ENCODE measurements at regions not wholly inside any gene's neighbourhood (a gene's known extent, or its start where the extent isn't known, plus 50 kb on each side); places are given as distances from the start of the nearest gene placed in this dataset.
A peak's percentile ranks its signal among the peaks of the same experiment; 100 is the strongest.
"Not testable (repeated sequence)": the region's sequence is repeated elsewhere in the genome, so short reads cannot be mapped to it uniquely, and the experiment has no call there.

DNA sequence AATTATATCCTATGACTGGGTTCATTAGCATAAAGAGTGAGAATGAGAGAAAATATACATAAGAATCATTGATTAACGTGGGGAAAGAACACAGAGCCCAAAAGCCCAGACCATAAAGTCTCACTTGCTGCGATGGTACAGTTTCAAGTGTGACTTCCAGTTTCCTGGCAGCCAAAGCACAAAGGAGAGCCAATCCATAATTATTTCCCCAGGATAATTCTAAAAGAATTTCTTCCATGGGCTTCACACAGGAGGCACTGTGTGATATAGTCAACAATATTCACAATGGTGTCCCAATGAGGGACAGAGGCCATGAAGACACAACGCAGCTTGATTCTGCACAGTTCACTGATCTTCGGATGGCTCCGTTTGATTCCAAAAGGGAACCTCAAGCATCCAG, 321.6 kb downstream of the PLPP3 start:
- no peak for DNase-seq

DNA sequence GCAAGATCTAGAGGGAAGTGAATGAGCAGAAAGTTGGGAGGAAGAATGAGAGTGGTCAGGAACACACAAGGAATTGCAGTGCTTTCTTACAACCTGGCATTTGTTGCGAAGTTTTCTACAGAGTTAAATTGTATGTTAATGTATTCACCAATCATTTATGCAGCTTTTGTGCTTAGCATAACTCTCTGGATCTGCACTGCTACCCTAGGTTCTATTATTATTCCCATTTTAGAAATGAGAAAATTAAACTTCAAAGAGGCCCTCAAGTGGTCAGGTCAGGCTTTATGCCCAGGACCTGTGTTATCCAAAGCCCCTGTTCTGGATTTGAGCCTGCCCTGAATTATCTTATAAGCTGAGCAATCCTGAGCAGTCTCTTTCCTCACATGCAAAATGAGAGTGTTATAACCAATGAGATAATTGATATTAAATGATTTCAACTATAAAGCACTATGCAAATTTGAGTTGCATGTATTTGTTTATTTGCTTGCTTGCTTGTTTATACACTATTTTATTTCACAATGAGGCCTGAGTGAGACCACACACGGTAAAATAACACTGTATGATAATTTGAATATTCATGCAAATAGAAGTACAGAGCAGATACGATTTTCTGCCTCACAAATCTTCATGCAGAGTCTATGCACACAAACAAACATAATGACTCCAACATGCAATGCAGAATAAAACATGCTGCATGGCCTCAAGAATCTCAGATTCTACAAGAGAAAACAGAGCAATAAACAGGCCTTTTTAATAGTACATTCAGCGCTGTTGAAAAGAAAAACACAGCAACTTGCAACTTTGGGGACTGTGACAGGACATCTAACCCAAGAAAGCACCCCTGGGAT, 323.0 kb downstream of the PLPP3 start:
- DNase-seq, result peak; percentile 91

DNA sequence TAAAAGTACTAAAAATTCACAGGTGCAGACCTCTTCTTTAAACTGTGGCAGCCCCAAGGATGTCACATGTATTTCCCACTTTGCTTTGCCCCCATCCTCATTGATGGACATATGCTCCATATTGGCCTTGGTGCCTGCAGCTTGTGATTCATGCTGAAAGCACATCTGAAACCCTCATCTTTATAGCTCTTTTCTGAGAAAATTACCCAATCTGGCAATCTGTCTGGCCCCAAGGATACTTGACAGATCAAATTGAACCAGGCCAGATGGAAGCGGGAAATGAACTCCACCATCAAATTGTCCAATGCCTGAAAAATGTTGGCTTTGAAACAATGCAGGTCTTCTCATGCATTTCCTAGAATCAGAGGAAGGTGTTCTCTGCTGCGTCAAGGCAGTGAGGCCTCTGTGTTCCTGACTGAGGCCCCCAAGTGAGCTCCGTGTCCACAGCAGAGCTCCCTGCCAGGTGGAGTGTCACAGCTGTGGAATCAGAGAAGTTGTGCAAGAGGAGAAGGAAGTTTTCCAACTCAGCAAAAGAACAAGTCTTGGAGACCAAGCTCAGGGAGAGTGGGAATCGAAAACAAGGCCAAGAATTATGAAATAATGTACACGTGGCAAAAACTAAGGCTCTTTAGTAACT, 323.7 kb downstream of the PLPP3 start:
- DNase-seq, result no peak

DNA sequence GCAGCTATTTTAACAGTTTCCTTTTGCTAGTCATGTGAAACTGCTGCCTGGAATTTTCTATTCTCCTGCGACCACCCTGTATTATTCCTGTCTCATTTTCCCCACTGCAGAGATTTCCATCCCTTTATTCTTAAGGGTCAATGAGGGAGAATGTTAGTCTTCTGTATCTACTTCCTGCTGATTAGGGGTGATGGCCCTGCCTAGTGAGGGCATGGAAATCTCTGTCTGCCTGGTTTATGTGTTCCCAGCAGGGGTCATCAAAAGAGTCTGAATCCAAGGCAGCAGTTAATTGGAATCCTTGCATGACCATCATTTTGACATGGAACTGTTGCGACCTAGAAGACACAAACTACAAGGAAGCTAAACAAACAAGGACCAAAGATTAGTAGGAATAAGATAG, 325.2 kb downstream of the PLPP3 start:
- DNase-seq, result no peak

DNA sequence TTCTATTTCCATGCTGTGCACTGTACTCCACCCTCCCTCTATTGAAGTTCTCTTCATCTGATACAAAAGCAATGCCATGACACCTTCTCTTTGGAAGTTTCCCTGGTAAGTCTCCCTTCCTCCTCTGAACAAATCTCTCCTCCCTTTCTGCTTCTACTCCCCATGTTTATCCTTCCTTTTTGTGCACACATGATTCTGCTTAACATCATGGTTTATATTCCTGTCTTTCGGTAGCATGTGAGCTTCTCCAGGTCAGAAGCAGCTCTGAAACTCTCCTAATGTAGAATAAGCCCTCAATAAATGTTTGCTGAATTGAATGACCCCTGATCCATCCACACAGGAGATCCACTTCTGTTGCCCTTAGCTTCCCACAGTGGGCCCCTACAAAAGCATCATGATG, 328.6 kb downstream of the PLPP3 start:
- no peak for DNase-seq

DNA sequence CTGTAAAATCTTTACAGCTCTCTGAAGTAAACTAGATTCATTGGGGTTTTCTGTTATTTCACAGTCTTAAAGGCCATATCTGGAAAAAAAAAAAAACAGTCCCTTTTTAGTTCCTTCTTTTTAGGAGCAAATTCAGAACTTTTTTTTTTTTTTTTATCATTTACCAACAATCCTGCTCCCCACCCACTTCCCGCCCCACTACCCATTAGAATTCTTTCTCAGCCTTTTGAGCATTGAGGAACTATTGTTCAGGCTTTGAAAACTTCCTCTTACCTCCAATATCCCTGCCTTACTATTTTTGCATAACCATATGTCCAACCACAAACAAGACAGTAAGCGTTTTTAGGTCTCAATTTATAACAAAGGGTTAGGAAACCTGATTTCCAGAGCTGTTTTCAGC, 330.1 kb downstream of the PLPP3 start:
- DNase-seq, result no peak

DNA sequence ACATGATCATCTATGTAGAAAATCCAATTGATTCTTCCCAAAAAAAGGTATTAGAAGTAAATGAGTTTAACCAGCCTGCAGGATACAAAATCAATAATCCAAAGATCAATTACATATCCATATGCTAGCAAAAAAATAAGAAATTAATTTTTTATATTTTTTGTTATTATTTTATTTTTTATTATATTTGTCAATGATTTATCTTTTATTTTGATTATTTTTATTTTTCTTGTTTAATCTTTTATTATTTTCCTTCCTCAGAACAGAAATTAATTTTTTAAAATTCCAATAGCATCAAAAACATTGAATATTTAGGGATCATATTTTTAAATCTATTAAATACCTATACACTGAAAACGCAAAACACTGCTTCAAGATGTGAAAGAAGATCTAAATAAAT, 331.2 kb downstream of the PLPP3 start:
- DNase-seq, result no peak

DNA sequence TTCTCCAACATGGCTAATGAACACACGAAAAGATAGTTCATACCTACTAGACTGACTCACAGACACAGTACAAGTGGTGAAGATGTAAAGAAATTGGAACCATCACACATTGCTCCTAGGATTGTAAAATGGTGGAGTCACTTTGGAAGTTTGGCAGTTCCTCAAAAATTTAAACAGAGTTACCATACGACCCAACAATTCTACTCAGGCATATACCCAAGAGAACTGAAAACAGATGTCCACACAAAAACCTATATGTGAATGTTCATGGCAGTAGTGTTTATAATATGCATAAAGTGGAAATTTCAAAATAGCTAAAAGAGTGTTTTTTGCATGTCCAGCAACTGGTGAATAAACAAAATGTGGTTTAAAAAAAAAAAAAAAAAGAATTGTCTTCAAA, 332.6 kb downstream of the PLPP3 start:
- not testable (repeated sequence) for DNase-seq

DNA sequence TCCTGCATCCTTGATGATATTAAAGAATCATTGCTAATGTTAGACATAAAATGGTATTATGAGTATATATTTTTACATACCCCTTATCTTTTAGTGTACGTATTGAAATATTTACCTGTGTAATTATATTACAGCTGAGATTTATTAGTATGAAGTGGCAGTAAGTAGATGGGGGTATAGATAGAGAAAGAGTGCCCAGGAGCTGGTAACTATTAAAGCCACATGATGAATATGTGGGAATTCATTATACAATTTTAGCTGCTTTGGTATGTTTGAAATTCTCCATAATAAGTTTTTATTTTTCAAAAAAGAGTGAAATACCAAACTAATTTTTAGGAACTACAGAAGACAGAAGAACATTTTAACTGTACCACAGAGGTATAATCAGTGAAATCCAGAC, 339.0 kb downstream of the PLPP3 start:
- DNase-seq, result no peak

DNA sequence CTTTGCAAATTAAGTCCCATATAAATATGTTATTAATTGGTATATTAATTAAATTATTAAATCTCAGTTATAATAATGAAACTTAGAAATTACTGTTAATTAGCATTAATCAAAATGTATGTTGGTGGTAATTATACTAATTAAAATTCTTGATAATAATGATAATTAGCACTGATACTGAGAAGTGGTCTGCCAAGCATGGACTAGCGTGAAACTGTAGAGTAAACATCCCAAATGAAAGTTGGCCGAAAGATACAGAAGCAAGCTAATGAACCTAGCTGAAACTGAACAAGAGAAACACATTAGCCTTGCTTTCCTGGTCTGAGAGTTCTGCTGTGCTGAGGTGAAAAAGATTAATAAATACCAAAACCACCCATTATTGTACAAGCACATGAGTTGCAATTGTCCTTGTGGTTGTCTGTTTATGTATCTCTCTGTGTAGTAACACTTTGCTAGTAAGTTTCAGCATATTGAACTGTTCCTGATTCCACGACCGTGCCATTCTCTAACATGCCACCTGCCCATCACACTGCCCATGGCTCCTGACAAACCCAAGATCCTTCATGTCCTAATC, 341.8 kb downstream of the PLPP3 start:
- DNase-seq, result no peak

DNA sequence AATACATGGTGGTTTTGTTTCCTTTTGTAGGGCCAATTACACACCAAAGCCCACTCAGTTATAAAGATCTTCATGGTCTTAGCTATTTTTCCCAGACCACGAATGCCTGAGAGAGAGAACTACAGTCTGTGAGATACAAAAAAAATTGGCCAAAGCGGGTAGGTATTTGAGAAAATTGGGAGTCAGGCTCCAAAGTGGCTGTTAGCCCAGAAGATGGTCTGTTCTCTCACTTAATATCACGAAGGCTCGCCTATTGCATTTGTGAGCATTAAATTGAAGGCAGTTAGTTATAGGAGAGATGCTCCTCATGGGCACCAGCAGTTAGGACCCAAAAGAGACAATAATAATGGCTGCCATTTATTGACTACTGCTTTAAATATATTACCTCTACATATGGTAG, 342.7 kb downstream of the PLPP3 start:
- DNase-seq, result no peak

DNA sequence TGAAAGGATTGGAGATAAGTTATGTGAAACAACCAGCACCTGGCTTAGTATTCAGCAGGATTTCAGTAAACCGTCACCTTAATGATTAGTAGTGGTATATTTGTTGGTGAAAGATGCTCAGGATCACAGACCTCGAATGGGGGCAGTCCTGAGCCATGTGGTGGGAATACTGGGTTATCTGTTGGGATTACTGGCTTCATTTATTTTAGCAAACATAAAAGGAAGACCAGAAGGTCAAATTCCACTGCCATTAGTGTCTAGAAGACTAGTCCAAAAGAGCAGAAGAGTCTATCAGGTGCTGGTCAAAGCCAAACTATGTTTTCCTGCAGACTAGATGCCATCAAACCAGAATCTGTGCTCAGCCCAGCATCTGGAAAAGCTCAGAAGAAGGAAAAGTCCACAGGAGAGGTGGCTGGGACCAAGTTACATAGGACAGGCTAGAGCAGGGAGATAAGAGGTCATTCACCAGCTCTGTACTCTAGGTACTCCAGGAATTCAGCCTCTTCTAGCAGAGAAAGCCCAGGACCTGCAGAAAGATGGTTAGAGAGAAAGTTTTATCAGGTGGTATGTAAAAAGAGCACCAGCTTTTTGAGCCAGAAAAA, 343.4 kb downstream of the PLPP3 start:
- DNase-seq, result no peak

DNA sequence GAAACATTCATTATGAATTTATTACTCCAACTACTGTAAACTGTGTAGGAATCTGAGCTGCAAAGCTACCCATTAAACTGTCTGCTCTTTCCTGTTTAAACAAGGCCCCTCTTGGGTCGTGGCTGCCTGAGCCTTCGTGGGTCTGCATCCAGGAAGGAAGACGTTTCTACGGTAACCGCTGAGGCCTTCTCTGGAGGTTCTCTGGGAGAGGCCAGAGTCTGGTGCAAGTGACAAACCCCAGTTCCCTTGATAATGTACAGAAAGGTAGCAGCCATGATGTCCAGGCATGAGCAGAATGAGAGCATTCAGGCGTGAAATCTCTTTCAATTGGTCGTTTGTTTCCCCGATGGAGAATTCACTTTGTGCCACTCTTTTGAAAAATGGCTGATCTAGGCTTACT, 350.2 kb downstream of the PLPP3 start:
- DNase-seq, result no peak

DNA sequence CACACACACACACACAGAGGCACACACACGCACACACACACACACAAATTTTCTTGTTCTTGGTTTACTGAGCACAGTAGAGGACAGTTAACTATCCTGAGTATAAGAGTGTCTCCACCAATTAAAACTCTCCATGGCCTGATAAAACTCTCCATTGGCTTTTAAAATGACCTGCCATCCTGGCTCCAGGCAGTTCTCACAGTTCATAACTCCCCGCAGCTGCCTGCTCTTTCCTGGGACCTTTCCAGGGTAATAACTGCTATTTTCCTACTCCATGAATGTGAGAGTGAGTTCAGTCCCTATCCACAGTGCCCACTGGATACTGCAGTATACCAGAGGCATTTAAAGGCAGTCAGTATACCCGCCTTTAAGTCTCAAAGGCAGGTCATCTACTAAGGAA, 351.5 kb downstream of the PLPP3 start:
- DNase-seq, result no peak

DNA sequence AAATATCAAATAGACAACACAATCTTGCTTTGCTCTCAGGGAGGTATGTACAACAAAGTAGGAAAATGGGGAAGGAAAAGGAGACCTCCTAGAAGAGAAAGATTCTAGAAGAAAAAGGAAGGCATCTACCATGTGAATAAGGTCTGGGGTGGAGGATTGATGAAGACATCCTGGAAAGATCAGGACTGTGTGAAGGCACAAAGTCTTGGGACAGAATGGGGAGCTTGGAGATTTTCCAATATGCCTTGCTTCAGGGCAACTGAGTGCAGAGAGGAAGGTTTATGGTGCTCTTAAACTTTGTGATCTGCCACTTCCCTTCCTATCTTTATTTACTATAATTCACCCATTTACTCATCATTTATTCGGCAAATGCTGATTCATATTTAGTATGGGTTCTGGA, 352.0 kb downstream of the PLPP3 start:
- DNase-seq, result no peak

DNA sequence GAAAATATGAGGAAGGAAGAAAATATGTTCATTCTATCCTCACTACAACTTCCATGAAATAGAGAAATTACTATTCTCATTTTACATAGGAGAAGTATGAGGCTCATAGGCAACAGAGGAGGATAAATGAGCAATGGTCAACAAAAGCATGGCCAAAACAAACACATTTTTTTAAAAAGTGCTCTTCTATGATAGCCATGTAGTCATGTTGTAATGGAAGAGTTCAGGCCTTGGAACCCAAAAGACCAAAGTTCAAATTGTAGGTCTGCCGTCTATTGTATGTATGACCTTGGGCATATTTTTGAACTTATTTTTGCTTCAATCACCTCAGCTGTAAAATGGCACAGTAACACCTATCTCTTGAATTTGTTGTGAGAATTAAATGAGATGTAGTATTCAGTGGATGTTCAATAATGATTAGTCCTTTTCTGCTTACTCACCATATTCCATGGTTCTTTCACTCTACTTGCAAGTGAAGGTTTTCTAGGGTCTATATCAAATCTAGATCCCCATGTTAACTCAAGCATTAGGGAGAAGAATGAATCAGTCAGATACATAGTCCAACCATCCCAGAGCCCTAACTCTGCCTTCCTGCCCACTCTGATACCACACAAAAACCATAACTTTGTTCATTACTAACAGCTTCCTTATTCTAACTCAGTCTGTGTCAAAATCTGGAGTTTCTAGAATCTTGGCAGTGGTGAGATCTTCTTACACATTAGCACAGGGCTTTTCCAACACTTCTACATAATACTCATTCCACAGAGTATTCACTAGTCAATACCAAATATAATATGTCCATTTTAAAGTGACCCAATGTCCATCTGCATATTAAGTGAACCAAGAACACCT, 353.2 kb downstream of the PLPP3 start:
- no peak for DNase-seq

DNA sequence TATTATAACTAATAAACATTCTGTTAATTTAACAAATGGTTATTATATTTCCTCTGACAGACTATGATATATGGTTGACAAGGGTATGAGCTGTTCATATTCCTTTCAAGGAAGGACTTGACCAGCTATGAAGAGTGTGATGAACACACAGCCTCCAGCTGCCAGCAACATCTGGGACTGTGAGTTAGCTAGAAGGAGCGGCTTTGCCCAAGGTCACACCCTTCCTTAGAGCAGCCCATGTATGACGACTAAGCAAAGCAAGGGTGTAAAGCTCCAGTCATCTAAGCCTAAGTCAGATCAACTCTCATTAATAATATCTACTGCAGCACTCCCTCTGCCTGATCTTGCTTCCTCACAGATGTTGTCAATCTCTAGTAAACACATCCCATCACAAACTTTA, 355.4 kb downstream of the PLPP3 start:
- no peak for DNase-seq

DNA sequence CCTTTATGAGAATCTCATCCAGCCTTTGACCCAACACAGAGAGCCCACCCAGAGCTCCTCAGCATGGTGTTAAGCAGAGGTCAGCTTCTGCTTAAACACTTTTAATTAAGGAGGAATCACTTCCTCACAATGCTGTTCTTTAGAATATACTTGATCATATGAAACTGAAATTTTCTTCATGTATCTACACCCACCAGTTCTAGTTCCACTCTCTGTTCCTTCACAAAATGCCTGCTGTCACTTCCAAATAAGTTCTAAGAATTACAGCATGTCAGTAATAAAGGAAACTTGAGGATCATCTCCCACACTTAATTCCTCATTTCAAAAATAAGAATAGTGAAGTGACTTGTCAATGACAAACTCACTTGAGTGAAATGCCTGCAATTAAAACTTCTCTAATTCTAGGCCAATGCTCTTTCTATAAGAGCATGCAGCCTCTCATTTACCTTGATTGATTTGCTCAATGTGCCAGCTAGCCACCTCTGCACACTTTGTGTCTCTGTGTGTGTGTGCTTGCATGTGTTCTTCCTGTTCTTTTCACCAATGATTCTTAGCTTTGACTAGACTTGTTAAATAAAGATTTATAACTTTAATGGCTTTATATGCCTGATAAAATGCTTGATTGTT, 356.3 kb downstream of the PLPP3 start:
- DNase-seq, result no peak

DNA sequence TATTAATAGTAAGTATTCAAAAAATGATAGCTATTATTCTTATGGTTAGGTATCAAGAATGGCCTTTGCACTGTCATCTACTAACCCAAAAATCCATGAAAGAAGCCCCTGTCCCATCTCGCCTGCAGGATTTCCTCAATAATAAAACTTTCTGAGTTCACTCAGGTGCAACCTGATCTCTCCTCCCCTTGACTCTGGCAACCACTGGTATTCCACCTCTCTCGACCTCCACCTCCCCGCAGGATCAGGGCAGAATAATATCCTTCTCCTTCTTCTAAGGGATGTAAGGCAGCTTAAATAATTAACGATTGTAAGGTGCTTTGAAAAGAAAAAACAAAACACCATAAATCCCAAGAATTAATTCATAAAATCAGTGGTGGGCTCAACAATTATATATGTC, 359.3 kb downstream of the PLPP3 start:
- DNase-seq, result no peak

DNA sequence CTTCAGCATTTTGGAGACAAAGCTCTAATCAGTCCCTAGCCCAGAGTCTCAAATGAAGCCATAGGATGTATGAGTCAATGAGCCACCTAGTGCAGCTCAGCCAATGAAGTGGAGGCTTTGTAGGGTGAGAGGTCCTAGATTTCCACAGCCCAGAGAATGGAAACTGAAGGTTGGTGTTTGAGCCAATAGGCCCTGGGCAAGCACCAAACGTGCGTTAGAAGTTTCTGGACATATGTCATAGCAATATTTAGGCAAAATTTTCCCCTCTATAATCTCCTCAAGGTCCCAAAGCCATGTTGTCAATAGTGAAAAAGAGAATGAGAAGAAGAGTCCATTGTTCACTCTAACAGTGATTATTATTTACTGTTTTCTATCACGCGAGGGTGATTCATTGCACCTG, 361.3 kb downstream of the PLPP3 start:
- DNase-seq, result no peak

DNA sequence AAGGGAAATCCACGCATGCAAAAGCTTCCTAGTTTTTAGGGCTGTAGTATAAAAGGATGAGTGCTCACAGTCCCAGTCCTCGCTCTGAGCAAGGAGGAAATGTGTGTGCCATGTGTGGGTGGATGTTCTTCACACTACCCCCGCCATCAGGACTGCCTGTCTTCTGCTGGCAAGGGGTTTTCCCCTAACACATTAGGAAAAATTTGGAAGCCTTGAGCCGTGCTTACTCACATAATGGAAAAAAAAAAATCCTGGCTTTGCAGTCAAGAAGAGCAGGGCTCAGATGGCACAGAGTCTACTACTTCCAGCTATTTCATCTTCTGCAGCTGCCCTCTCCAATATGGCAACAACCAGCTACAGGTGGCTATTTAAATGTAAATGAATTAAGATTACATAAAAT, 363.1 kb downstream of the PLPP3 start:
- no peak for DNase-seq

DNA sequence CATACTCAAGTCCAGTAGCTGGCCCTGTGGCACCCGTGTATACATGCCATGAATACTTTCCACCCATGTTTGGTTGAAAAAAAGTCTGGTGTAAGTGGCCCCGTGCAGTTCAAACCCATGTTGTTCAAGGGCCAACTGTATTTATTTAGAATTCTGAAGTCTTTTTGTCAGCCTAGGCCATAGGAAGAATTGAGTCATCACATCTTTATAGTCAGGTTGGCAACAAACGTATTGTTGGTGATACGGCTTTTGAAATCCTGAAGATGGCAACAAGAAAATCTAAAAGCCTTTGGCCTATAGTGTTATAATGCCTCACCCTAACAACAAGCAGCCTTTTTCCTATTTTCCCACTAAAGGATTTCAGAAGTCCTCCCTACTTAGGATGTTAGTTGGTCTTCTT, 363.6 kb downstream of the PLPP3 start:
- no peak for DNase-seq

DNA sequence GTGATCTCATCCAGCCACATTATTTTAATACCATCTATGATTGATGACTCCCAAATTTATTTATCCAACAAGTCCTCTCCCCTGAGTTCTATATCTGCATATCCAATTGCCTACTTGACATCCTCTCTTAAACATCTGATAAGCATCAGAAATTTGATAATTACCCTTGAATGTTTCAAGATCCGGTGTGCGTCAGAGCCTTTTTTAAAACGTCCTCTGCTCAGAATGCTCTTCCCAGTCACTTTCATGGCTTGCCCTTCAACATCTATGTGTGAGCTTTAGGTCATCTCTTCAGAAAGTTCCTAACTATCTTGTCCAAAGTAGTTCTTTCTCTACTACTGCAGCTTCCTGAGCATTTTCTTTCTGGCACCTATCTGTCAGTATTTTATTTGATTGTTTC, 364.3 kb downstream of the PLPP3 start:
- no peak for DNase-seq
